ENCODE measurements at regions not wholly inside any gene's neighbourhood (a gene's known extent, or its start where the extent isn't known, plus 50 kb on each side); places are given as distances from the start of the nearest gene placed in this dataset.

DNA sequence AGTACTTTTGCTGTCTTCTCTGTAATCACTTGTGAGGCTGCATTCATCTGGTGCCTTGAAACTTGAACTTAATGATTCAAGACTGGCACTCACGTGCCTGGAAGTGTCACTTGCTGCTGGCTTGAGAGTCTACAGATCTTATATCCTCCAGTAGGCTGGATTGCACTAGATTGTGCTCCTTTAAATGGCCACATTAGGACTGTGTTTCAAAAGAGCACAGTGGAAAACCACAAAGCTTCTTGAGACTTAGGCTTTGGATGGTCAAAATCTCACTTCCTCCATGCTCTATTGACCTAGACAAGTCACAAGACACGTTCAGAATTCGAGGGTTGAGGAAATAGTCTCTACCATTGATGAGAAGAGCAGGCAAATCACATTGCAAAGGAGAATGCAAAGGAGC, 1278.8 kb upstream of the MIR17HG start:
- TF ChIP-seq, protein P1, sequence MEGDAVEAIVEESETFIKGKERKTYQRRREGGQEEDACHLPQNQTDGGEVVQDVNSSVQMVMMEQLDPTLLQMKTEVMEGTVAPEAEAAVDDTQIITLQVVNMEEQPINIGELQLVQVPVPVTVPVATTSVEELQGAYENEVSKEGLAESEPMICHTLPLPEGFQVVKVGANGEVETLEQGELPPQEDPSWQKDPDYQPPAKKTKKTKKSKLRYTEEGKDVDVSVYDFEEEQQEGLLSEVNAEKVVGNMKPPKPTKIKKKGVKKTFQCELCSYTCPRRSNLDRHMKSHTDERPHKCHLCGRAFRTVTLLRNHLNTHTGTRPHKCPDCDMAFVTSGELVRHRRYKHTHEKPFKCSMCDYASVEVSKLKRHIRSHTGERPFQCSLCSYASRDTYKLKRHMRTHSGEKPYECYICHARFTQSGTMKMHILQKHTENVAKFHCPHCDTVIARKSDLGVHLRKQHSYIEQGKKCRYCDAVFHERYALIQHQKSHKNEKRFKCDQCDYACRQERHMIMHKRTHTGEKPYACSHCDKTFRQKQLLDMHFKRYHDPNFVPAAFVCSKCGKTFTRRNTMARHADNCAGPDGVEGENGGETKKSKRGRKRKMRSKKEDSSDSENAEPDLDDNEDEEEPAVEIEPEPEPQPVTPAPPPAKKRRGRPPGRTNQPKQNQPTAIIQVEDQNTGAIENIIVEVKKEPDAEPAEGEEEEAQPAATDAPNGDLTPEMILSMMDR (IDR thresholded peaks at IDR 0.05; ENCODE audit: poor library complexity), result no peak
- no peak for TF ChIP-seq EZH2 (IDR thresholded peaks at IDR 0.05; ENCODE audit: borderline replicate concordance)
